HEK293 (cell line): ENCODE measurements at regions not wholly inside any gene's neighbourhood (a gene's known extent, or its start where the extent isn't known, plus 50 kb on each side); places are given as distances from the start of the nearest gene placed in this dataset.

Experiments used
- CTCF ChIA-PET: fragments of 350-600 bp; formaldehyde crosslinking; extraction: SDS; loops from one replicate; lab custom pipeline; 2021; ENCODE audit warnings: antibody characterized with exemption; lab: Yijun Ruan, JAX
- POLR2A ChIA-PET: fragments of 300-600 bp; formaldehyde crosslinking; extraction: SDS; loops from one replicate; lab custom pipeline; 2020; ENCODE audit warnings: antibody characterized with exemption, inconsistent platforms; lab: Yijun Ruan, JAX
- H3K27ac ChIP-seq: fragments of 200-500 bp; sonication (Bioruptor generic); 2 replicates; pipeline ENCODE4 v1.5.1; 2014; ENCODE audit warnings: low read depth, low read length, control low read depth, inconsistent platforms; ENCODE audit errors: extremely low read depth
- H3K36me3 ChIP-seq, 2 experiments: fragments of 200-500 bp in 1 of 2; sonication (Bioruptor generic) in 1 of 2; 1 replicate in 1 of 2; 2 replicates in 1 of 2; pipeline ENCODE4 v1.5.1; 2014 to 2017; ENCODE audit warnings: inconsistent platforms in 2 of 2, low read length in 2 of 2; ENCODE audit not compliant: control insufficient read depth in 2 of 2, insufficient read depth in 1 of 2
- H3K4me1 ChIP-seq: fragments of 200-500 bp; sonication (Bioruptor generic); 2 replicates; pipeline ENCODE4 v1.5.1; 2014; ENCODE audit warnings: mild to moderate bottlenecking, low read length, inconsistent platforms; ENCODE audit not compliant: control insufficient read depth, insufficient read depth
- H3K4me3 ChIP-seq: 2 replicates; pipeline ENCODE4 v1.5.1; 2011; ENCODE audit warnings: low read depth, mild to moderate bottlenecking, control low read depth, low read length, moderate library complexity
- H3K9me3 ChIP-seq: fragments of 200-500 bp; sonication (Bioruptor generic); 2 replicates; pipeline ENCODE4 v1.5.1; 2014; ENCODE audit warnings: low read depth, low read length, inconsistent platforms; ENCODE audit not compliant: control insufficient read depth, insufficient read depth
- KLF10 ChIP-seq: fragments of 450-650 bp; IDR thresholded peaks from 2 replicates; pipeline ENCODE4 v1.5.1; 2018; ENCODE audit warnings: missing biosample characterization, mild to moderate bottlenecking, missing genetic modification characterization
- MZF1 ChIP-seq: fragments of 450-650 bp; formaldehyde crosslinking; IDR thresholded peaks from 2 replicates; pipeline ENCODE4 v1.5.1; 2017; ENCODE audit warnings: missing biosample characterization, missing genetic modification characterization, borderline replicate concordance
- ZBTB1 ChIP-seq: fragments of 450-650 bp; formaldehyde crosslinking; IDR thresholded peaks from 2 replicates; pipeline ENCODE4 v1.5.1; 2016; ENCODE audit warnings: missing biosample characterization, missing genetic modification characterization
- ZBTB26 ChIP-seq: fragments of 450-650 bp; formaldehyde crosslinking; optimal IDR thresholded peaks from 2 replicates; pipeline ENCODE3; 2016; ENCODE audit warnings: missing biosample characterization, mild to moderate bottlenecking, missing genetic modification characterization
- ZBTB7A ChIP-seq: fragments of 450-650 bp; formaldehyde crosslinking; IDR thresholded peaks from 2 replicates; pipeline ENCODE4 v1.5.1; 2016; ENCODE audit warnings: low read depth, missing biosample characterization, missing genetic modification characterization
- ZNF114 ChIP-seq: fragments of 450-650 bp; formaldehyde crosslinking; IDR thresholded peaks from 2 replicates; pipeline ENCODE4 v1.5.0; 2017; ENCODE audit warnings: missing biosample characterization, missing genetic modification characterization
- ZNF140 ChIP-seq: fragments of 450-650 bp; formaldehyde crosslinking; IDR thresholded peaks from 2 replicates; pipeline ENCODE4 v1.5.1; 2016; ENCODE audit warnings: missing biosample characterization, missing genetic modification characterization
- ZNF155 ChIP-seq: fragments of 450-650 bp; formaldehyde crosslinking; IDR thresholded peaks from 2 replicates; pipeline ENCODE4 v1.5.1; 2016; ENCODE audit warnings: missing biosample characterization, missing genetic modification characterization
- ZNF169 ChIP-seq: fragments of 450-650 bp; formaldehyde crosslinking; IDR thresholded peaks from 2 replicates; pipeline ENCODE4 v1.5.1; 2016; ENCODE audit warnings: missing biosample characterization, missing genetic modification characterization
- ZNF174 ChIP-seq: fragments of 450-650 bp; formaldehyde crosslinking; IDR thresholded peaks from 2 replicates; pipeline ENCODE4 v1.5.0; 2017; ENCODE audit warnings: missing biosample characterization, mild to moderate bottlenecking, missing genetic modification characterization
- ZNF18 ChIP-seq: fragments of 450-650 bp; formaldehyde crosslinking; IDR thresholded peaks from 2 replicates; pipeline ENCODE4 v1.5.1; 2016; ENCODE audit warnings: missing biosample characterization, missing genetic modification characterization
- ZNF184 ChIP-seq: fragments of 450-650 bp; IDR thresholded peaks from 2 replicates; pipeline ENCODE4 v1.5.1; 2018; ENCODE audit warnings: missing biosample characterization, mild to moderate bottlenecking, missing genetic modification characterization
- ZNF2 ChIP-seq: fragments of 450-650 bp; formaldehyde crosslinking; IDR thresholded peaks from 2 replicates; pipeline ENCODE4 v1.5.1; 2016; ENCODE audit warnings: missing biosample characterization, missing genetic modification characterization
- ZNF302 ChIP-seq: fragments of 450-650 bp; formaldehyde crosslinking; IDR thresholded peaks from 2 replicates; pipeline ENCODE4 v1.5.1; 2016; ENCODE audit warnings: missing biosample characterization, missing genetic modification characterization, low read depth
- ZNF366 ChIP-seq: fragments of 450-650 bp; formaldehyde crosslinking; conservative IDR thresholded peaks from 2 replicates; pipeline ENCODE4 v1.5.1; 2016; ENCODE audit warnings: missing biosample characterization, missing genetic modification characterization
- ZNF473 ChIP-seq: fragments of 450-650 bp; formaldehyde crosslinking; IDR thresholded peaks from 2 replicates; pipeline ENCODE4 v1.5.1; 2017; ENCODE audit warnings: missing biosample characterization, missing genetic modification characterization
- ZNF544 ChIP-seq: fragments of 450-650 bp; formaldehyde crosslinking; IDR thresholded peaks from 2 replicates; pipeline ENCODE4 v1.5.0; 2017; ENCODE audit warnings: missing biosample characterization, missing genetic modification characterization
- ZNF645 ChIP-seq: fragments of 450-650 bp; formaldehyde crosslinking; IDR thresholded peaks from 2 replicates; pipeline ENCODE4; 2016; ENCODE audit warnings: missing biosample characterization, missing genetic modification characterization
- ZSCAN18 ChIP-seq: fragments of 450-650 bp; formaldehyde crosslinking; IDR thresholded peaks from 2 replicates; pipeline ENCODE4 v1.5.1; 2016; ENCODE audit warnings: missing biosample characterization, missing genetic modification characterization
- TF ChIP-seq, protein P1 (sequence below): fragments of 450-650 bp; formaldehyde crosslinking; IDR thresholded peaks from 2 replicates; pipeline ENCODE4 v1.5.1; 2016; ENCODE audit warnings: missing biosample characterization, missing genetic modification characterization, borderline replicate concordance

- TF ChIP-seq, protein P1, sequence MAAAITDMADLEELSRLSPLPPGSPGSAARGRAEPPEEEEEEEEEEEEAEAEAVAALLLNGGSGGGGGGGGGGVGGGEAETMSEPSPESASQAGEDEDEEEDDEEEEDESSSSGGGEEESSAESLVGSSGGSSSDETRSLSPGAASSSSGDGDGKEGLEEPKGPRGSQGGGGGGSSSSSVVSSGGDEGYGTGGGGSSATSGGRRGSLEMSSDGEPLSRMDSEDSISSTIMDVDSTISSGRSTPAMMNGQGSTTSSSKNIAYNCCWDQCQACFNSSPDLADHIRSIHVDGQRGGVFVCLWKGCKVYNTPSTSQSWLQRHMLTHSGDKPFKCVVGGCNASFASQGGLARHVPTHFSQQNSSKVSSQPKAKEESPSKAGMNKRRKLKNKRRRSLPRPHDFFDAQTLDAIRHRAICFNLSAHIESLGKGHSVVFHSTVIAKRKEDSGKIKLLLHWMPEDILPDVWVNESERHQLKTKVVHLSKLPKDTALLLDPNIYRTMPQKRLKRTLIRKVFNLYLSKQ, result no peak
Observed at GRCh38 chr6:26173836-26174145, 86.6 kb downstream of the HFE start (continued).

DNA sequence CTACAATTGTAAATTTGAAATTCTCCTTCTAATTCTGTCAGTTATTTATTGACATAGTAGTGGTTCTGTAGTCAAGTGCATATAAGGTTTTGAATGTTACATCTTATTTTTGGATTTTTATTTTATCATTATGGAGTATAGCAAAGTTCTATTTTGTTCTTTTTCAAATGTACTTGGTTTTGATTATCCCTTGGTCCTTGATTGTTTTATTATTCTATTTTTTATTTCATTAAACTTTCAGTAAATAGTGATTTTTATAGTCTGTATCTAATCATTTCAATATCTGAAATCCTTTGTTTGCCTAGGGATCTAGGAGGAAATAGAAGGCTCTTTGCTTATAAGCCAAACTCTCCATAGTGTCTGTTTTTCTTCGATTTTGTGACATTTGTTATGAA lies 87.8 kb downstream of the HFE start:
- no peaks in the 10 kb centered on the region for H3K36me3 ChIP-seq
- no peak overlapping the region for H3K27ac ChIP-seq
- no peaks in the 10 kb centered on the region for H3K9me3 ChIP-seq
- ChIA-PET POLR2A (interaction anchor here (1.2 kb wide), 1 partner anchor 13 kb away, joined by 5 read pairs; no protein-coding TSS in a partner anchor), CTCF (interaction anchor here (0.6 to 1.2 kb wide), 4 partner anchors 10 to 154 kb away, joined by 3 to 4 read pairs (median 3); a partner anchor contains a TSS)
- TF ChIP-seq ZNF174 (tag by site-specific recombination), result no peak
- TF ChIP-seq KLF10, result no peak
- no peak for TF ChIP-seq ZNF140 (tag by site-specific recombination)
- TF ChIP-seq ZNF184 (tag by site-specific recombination), result no peak
- TF ChIP-seq ZNF114 (tag by site-specific recombination), result no peak
- TF ChIP-seq ZBTB7A (tag by site-specific recombination), result no peak
- no peak for TF ChIP-seq ZNF169 (tag by site-specific recombination)
- TF ChIP-seq ZNF302 (tag by site-specific recombination), result no peak
- no peak for TF ChIP-seq ZNF544 (tag by site-specific recombination)
- no peak for TF ChIP-seq ZSCAN18
- TF ChIP-seq ZBTB26 (tag by site-specific recombination), result no peak
- TF ChIP-seq MZF1 (tag by site-specific recombination), result no peak
- TF ChIP-seq ZNF18, result no peak
- TF ChIP-seq ZNF645 (tag by site-specific recombination), result no peak
- no peak for TF ChIP-seq ZNF155
- no peak for TF ChIP-seq ZNF366
- TF ChIP-seq ZBTB1 (tag by site-specific recombination), result no peak
- no peak for TF ChIP-seq ZNF473 (tag by site-specific recombination)
- TF ChIP-seq ZNF2, result no peak
- H3K4me1 ChIP-seq, result no peaks in the 10 kb centered on the region; the same call in 1 of the 2 replicates
- no peak overlapping the region for H3K4me3 ChIP-seq
